Peyer's patch (tissue), 4 donors: ENCODE measurements at regions not wholly inside any gene's neighbourhood (a gene's known extent, or its start where the extent isn't known, plus 50 kb on each side); places are given as distances from the start of the nearest gene placed in this dataset.

Experiments
- CTCF ChIP-seq, 6 experiments: fragments of 450-650 bp in 4 of 6; fragments of 200-600 bp in 2 of 6; sonication (generic) in 1 of 6; IDR thresholded peaks; one replicate each; pipeline ENCODE4 v1.5.1; 2017 to 2019; ENCODE audit warnings: antibody characterized with exemption in 6 of 6, mild to moderate bottlenecking in 3 of 6, moderate library complexity in 1 of 6
- POLR2A ChIP-seq, 2 donors: fragments of 450-650 bp; IDR thresholded peaks; one replicate each; pipeline ENCODE4 v1.5.1; 2017; ENCODE audit warnings: antibody characterized with exemption in 2 of 2, mild to moderate bottlenecking in 2 of 2, moderate library complexity in 2 of 2

- no peak for TF ChIP-seq CTCF (IDR thresholded peaks at IDR 0.05)
- TF ChIP-seq POLR2A (IDR thresholded peaks at IDR 0.05) = no peak
Observed at GRCh38 chr12:28879379-28879778, 269.7 kb upstream of the FAR2 start.
